HG02973 (cell line): ENCODE measurements at regions not wholly inside any gene's neighbourhood (a gene's known extent, or its start where the extent isn't known, plus 50 kb on each side); places are given as distances from the start of the nearest gene placed in this dataset.

Experiments
- ATAC-seq: cut with Tn5 transposase; IDR thresholded peaks from one replicate; pipeline ENCODE4 v1.9.1; 2021; ENCODE audit warnings: moderate library complexity; ENCODE audit not compliant: unreplicated experiment

- ATAC-seq, result no peak
Observed at GRCh38 chr9:21746550-21746949, 55.9 kb upstream of the MTAP start.

- ATAC-seq, result no peak
Observed at GRCh38 chr9:21747175-21747574, 55.3 kb upstream of the MTAP start.

- no peak for ATAC-seq
Observed at GRCh38 chr9:21750021-21750735, 52.3 kb upstream of the MTAP start.

GRCh38 chr9:21751998-21752397 lies 50.4 kb upstream of the MTAP start:
- no peak for ATAC-seq
